HG03469 (cell line): ENCODE measurements at regions not wholly inside any gene's neighbourhood (a gene's known extent, or its start where the extent isn't known, plus 50 kb on each side); places are given as distances from the start of the nearest gene placed in this dataset.

ENCODE experiments used
- ATAC-seq: cut with Tn5 transposase; IDR thresholded peaks from one replicate; pipeline ENCODE4 v1.9.1; 2021; ENCODE audit warnings: mild to moderate bottlenecking, moderate library complexity, moderate number of reproducible peaks; ENCODE audit not compliant: unreplicated experiment

GRCh38 chr11:26278354-26278753 lies 53.6 kb upstream of the ANO3 start:
- ATAC-seq = no peak
